CD4-positive, alpha-beta memory T cell (primary cell): ENCODE measurements at regions not wholly inside any gene's neighbourhood (a gene's known extent, or its start where the extent isn't known, plus 50 kb on each side); places are given as distances from the start of the nearest gene placed in this dataset.
"Not testable (repeated sequence)": the region's sequence is repeated elsewhere in the genome, so short reads cannot be mapped to it uniquely, and the experiment has no call there.

Experiments
- CTCF ChIA-PET: fragments of 350-600 bp; sonication (Branson Sonifier 250); formaldehyde crosslinking; loops from one replicate; lab custom pipeline; 2021; ENCODE audit warnings: inconsistent platforms; ENCODE audit not compliant: partially characterized antibody; lab: Charles Lee
- POLR2A ChIA-PET: fragments of 350-600 bp; sonication (Branson Sonifier 250); formaldehyde crosslinking; loops from one replicate; lab custom pipeline; 2021; ENCODE audit not compliant: partially characterized antibody; lab: Charles Lee
- DNase-seq, 5 donors: peaks; one replicate each; pipeline versions ENCODE4 v3.0.0 to v3.0.0-alpha.2; 2020 to 2022; ENCODE audit warnings: mixed read lengths in 1 of 5
- H3K27ac ChIP-seq: one replicate; pipeline ENCODE4 v1.7.0; 2013; ENCODE audit warnings: low read depth, low read length
- H3K27me3 ChIP-seq: 2 replicates; pipeline ENCODE4 v1.7.0; 2013; ENCODE audit warnings: mild to moderate bottlenecking, low read length, moderate library complexity; ENCODE audit not compliant: insufficient read depth
- H3K36me3 ChIP-seq: 2 replicates; pipeline ENCODE4 v1.7.0; 2013; ENCODE audit warnings: mild to moderate bottlenecking, low read length, moderate library complexity; ENCODE audit not compliant: insufficient read depth
- H3K4me1 ChIP-seq: 2 replicates; pipeline ENCODE4 v1.7.0; 2013; ENCODE audit warnings: mild to moderate bottlenecking, low read length, moderate library complexity; ENCODE audit not compliant: insufficient read depth
- H3K4me3 ChIP-seq, 2 donors: one replicate each; pipeline ENCODE4 v1.7.0; 2013; ENCODE audit warnings: low read length in 2 of 2, mild to moderate bottlenecking in 1 of 2
- H3K9me3 ChIP-seq, 2 donors: one replicate each; pipeline ENCODE4 v1.7.0; 2013; ENCODE audit warnings: low read length in 2 of 2, control low read depth in 1 of 2; ENCODE audit not compliant: control insufficient read depth in 1 of 2
- H3K27ac Mint-ChIP-seq, 7 donors: one replicate each; pipeline ENCODE4 v1.8.0; 2020 to 2021; ENCODE audit warnings: mixed read lengths in 7 of 7, mild to moderate bottlenecking in 6 of 7, inconsistent platforms in 3 of 7, moderate library complexity in 3 of 7
- H3K27me3 Mint-ChIP-seq, 2 donors: one replicate each; pipeline ENCODE4 v1.8.0; 2020 to 2021; ENCODE audit warnings: mixed read lengths in 2 of 2
- H3K36me3 Mint-ChIP-seq, 2 donors: one replicate each; pipeline ENCODE4 v1.8.0; 2020 to 2021; ENCODE audit warnings: mixed read lengths in 2 of 2, inconsistent platforms in 1 of 2, mild to moderate bottlenecking in 1 of 2
- H3K4me1 Mint-ChIP-seq, 4 donors: one replicate each; pipeline ENCODE4 v1.8.0; 2020 to 2021; ENCODE audit warnings: mixed read lengths in 4 of 4, mild to moderate bottlenecking in 1 of 4
- H3K4me3 Mint-ChIP-seq, 8 donors: one replicate each; pipeline ENCODE4 v1.8.0; 2020 to 2021; ENCODE audit warnings: mixed read lengths in 8 of 8, mild to moderate bottlenecking in 7 of 8, moderate library complexity in 6 of 8, inconsistent platforms in 3 of 8
- H3K9me3 Mint-ChIP-seq, 8 donors: one replicate each; pipeline ENCODE4 v1.8.0; 2020 to 2021; ENCODE audit warnings: mixed read lengths in 8 of 8, mild to moderate bottlenecking in 5 of 8, inconsistent platforms in 3 of 8, moderate library complexity in 1 of 8
- intact Hi-C: fragments of 100-400 bp; cut with micrococcal nuclease; formaldehyde crosslinking; loops from one replicate; pipeline ENCODE4 v1.15.1; 2023

GRCh38 chr21:36212513-36212780, 55.8 kb downstream of the DOP1B start:
- intact Hi-C loops, result no loop called here

GRCh38 chr21:36214561-36214960, 57.9 kb downstream of the DOP1B start:
- Histone ChIP-seq H3K27me3 (no peaks in the 10 kb centered on the region), H3K27ac (no peak overlapping the region), H3K36me3 (peaks cover 18% of the 10 kb centered on the region), H3K4me3 (no peak overlapping the region), H3K9me3 (no peaks in the 10 kb centered on the region), H3K4me1 (no peaks in the 10 kb centered on the region)
- Mint-ChIP-seq H3K27ac (no peak overlapping the region), H3K27me3 (no peaks in the 10 kb centered on the region), H3K36me3 (peaks cover 50 to 54% of the 10 kb centered on the region in 2 donors), H3K4me3 (no peak overlapping the region), H3K4me1 (peaks cover 0 to 5% (median 3%) of the 10 kb centered on the region in 4 donors), H3K9me3 (no peaks in the 10 kb centered on the region)
- no peak for DNase-seq
- POLR2A ChIA-PET, result no interaction called here
- CTCF ChIA-PET, result interaction anchor here (1.1 to 1.4 kb wide), 2 partner anchors 45 to 116 kb away, joined by 3 read pairs; no protein-coding TSS in a partner anchor
- intact Hi-C loops, result no loop called here

More at GRCh38 chr21:36212513-36212780, 55.8 kb downstream of the DOP1B start:
- Mint-ChIP-seq H3K27me3 (no peaks in the 10 kb centered on the region), H3K4me3 (no peak overlapping the region), H3K36me3 (peaks cover 37 to 39% of the 10 kb centered on the region in 2 donors), H3K4me1 (peaks cover 3 to 8% (median 4%) of the 10 kb centered on the region in 4 donors), H3K9me3 (no peaks in the 10 kb centered on the region), H3K27ac (no peak overlapping the region)
- DNase-seq, result no peak
- no peak overlapping the region for H3K4me3 ChIP-seq
- peaks cover 13% of the 10 kb centered on the region for H3K36me3 ChIP-seq
- H3K27me3 ChIP-seq, result no peaks in the 10 kb centered on the region
- ChIA-PET CTCF (interaction anchor here (1.0 to 6.0 kb wide), 4 partner anchors 61 to 119 kb away, joined by 3 to 77 read pairs (median 36); partner anchors contain the start of gene CBR3), POLR2A (interaction anchor here (1.5 kb wide), 1 partner anchor 10 kb away, joined by 5 read pairs; no protein-coding TSS in a partner anchor)
- H3K9me3 ChIP-seq, result no peaks in the 10 kb centered on the region
- H3K27ac ChIP-seq, result no peak overlapping the region
- H3K4me1 ChIP-seq, result no peaks in the 10 kb centered on the region

- Mint-ChIP-seq H3K36me3 (peaks cover 31 to 46% of the 10 kb centered on the region in 2 donors), H3K4me3 (no peak overlapping the region), H3K27ac (no peak overlapping the region), H3K9me3 (no peaks in the 10 kb centered on the region), H3K4me1 (peaks cover 0 to 1% (median 0%) of the 10 kb centered on the region in 4 donors), H3K27me3 (no peaks in the 10 kb centered on the region)
- Histone ChIP-seq H3K36me3 (peaks cover 18% of the 10 kb centered on the region), H3K4me3 (no peak overlapping the region), H3K4me1 (no peaks in the 10 kb centered on the region), H3K9me3 (no peaks in the 10 kb centered on the region), H3K27ac (no peak overlapping the region), H3K27me3 (no peaks in the 10 kb centered on the region)
- no peak for DNase-seq
- intact Hi-C loops, result no loop called here
- CTCF ChIA-PET, result no interaction called here
- POLR2A ChIA-PET, result no interaction called here
These were observed 61.1 kb downstream of the DOP1B start for GRCh38 chr21:36217743-36218142.

GRCh38 chr21:36218691-36219090, 62.1 kb downstream of the DOP1B start:
- POLR2A ChIA-PET, result interaction anchor here (0.6 kb wide), 1 partner anchor 178 kb away, joined by 3 read pairs; no protein-coding TSS in a partner anchor
- no peak for DNase-seq
- H3K9me3 Mint-ChIP-seq, result no peaks in the 10 kb centered on the region
- no peaks in the 10 kb centered on the region for H3K9me3 ChIP-seq
- no peak overlapping the region for H3K27ac ChIP-seq
- H3K4me1 ChIP-seq, result no peaks in the 10 kb centered on the region
- intact Hi-C loops, result no loop called here
- CTCF ChIA-PET, result no interaction called here
- H3K4me3 Mint-ChIP-seq, result no peak overlapping the region
- H3K36me3 ChIP-seq, result peaks cover 18% of the 10 kb centered on the region
- peaks cover 40 to 56% of the 10 kb centered on the region in 2 donors for H3K36me3 Mint-ChIP-seq
- H3K4me1 Mint-ChIP-seq, result peaks cover 0 to 1% (median 0%) of the 10 kb centered on the region in 4 donors
- peak overlapping the region in 4 of 7 donors; percentile 12 to 77 (median 36) for H3K27ac Mint-ChIP-seq
- no peaks in the 10 kb centered on the region for H3K27me3 ChIP-seq
- H3K27me3 Mint-ChIP-seq, result no peaks in the 10 kb centered on the region
- no peak overlapping the region for H3K4me3 ChIP-seq

GRCh38 chr21:36223451-36223850, 66.8 kb downstream of the DOP1B start:
- intact Hi-C loops, result no loop called here
- CTCF ChIA-PET, result interaction anchor here (0.6 to 2.4 kb wide), 5 partner anchors 13 to 173 kb away, joined by 3 to 6 read pairs (median 3); no protein-coding TSS in a partner anchor
- Mint-ChIP-seq H3K9me3 (no peaks in the 10 kb centered on the region), H3K4me3 (no peak overlapping the region), H3K36me3 (peaks cover 39 to 52% of the 10 kb centered on the region in 2 donors), H3K4me1 (peaks cover 0 to 1% (median 0%) of the 10 kb centered on the region in 4 donors), H3K27me3 (no peaks in the 10 kb centered on the region), H3K27ac (peak overlapping the region in 1 of 7 donors; percentile 50)
- no peak overlapping the region for H3K4me3 ChIP-seq
- H3K27ac ChIP-seq, result no peak overlapping the region
- H3K36me3 ChIP-seq, result peaks cover 21% of the 10 kb centered on the region
- H3K9me3 ChIP-seq, result no peaks in the 10 kb centered on the region
- POLR2A ChIA-PET, result interaction anchor here (1.3 kb wide), 1 partner anchor 75 kb away, joined by 4 read pairs; no protein-coding TSS in a partner anchor
- no peak for DNase-seq
- no peaks in the 10 kb centered on the region for H3K4me1 ChIP-seq
- no peaks in the 10 kb centered on the region for H3K27me3 ChIP-seq

GRCh38 chr21:36229181-36229580, 72.6 kb downstream of the DOP1B start:
- intact Hi-C loops, result no loop called here
- H3K4me1 Mint-ChIP-seq, result peaks cover 3 to 11% (median 9%) of the 10 kb centered on the region in 4 donors
- H3K9me3 Mint-ChIP-seq, result no peaks in the 10 kb centered on the region
- H3K4me1 ChIP-seq, result peaks cover 4% of the 10 kb centered on the region
- H3K4me3 ChIP-seq, result no peak overlapping the region
- H3K27me3 Mint-ChIP-seq, result no peaks in the 10 kb centered on the region
- no peaks in the 10 kb centered on the region for H3K9me3 ChIP-seq
- CTCF ChIA-PET, result no interaction called here
- no peak for DNase-seq
- POLR2A ChIA-PET, result no interaction called here
- no peak overlapping the region for H3K27ac ChIP-seq
- peaks cover 15% of the 10 kb centered on the region for H3K36me3 ChIP-seq
- H3K4me3 Mint-ChIP-seq, result no peak overlapping the region
- peaks cover 39 to 55% of the 10 kb centered on the region in 2 donors for H3K36me3 Mint-ChIP-seq
- no peaks in the 10 kb centered on the region for H3K27me3 ChIP-seq
- peak overlapping the region in 1 of 7 donors; percentile 9 for H3K27ac Mint-ChIP-seq

GRCh38 chr21:36231444-36231843, 74.8 kb downstream of the DOP1B start:
- H3K36me3 Mint-ChIP-seq, result peaks cover 39 to 60% of the 10 kb centered on the region in 2 donors
- H3K36me3 ChIP-seq, H3K27me3 Mint-ChIP-seq, H3K27ac ChIP-seq, H3K4me3 Mint-ChIP-seq, H3K27ac Mint-ChIP-seq, DNase-seq, H3K9me3 ChIP-seq, H3K4me1 ChIP-seq, H3K9me3 Mint-ChIP-seq, intact Hi-C loops, POLR2A ChIA-PET, CTCF ChIA-PET, H3K4me3 ChIP-seq, H3K27me3 ChIP-seq: not testable (repeated sequence)
- peaks cover 5 to 19% (median 13%) of the 10 kb centered on the region in 4 donors for H3K4me1 Mint-ChIP-seq
